ENCODE measurements at regions not wholly inside any gene's neighbourhood (a gene's known extent, or its start where the extent isn't known, plus 50 kb on each side); places are given as distances from the start of the nearest gene placed in this dataset.
A peak's percentile ranks its signal among the peaks of the same experiment; 100 is the strongest.

GRCh38 chr3:42013691-42014457 lies 52.0 kb upstream of the ULK4 start:
- H3K79me2 ChIP-seq (ENCODE audit: control insufficient read depth, insufficient read depth, low read length), result peaks cover 50% of the 10 kb centered on the region
- no peak for DNase-seq (ENCODE audit: low read depth in 2 of 2)
- TF ChIP-seq EZH2 (IDR thresholded peaks at IDR 0.05; ENCODE audit: low read length, missing control alignments) (no peak), CTCF (conservative IDR thresholded peaks at IDR 0.05 in 1 of 2, IDR thresholded peaks at IDR 0.05 in 1 of 2; ENCODE audit: low read depth in 1 of 2, low read length in 2 of 2) (no peak)
- H4K20me1 ChIP-seq (ENCODE audit: control insufficient read depth, extremely low read depth, insufficient read depth, low read length), result no peaks in the 10 kb centered on the region
- H3K36me3 ChIP-seq (ENCODE audit: control insufficient read depth, insufficient read depth, low read length), result no peaks in the 10 kb centered on the region
- H2AFZ ChIP-seq (ENCODE audit: low read length), result no peak overlapping the region
- H3K4me1 ChIP-seq (ENCODE audit: control insufficient read depth, extremely low read depth, insufficient read depth, low read length), result peaks cover 5% of the 10 kb centered on the region
- peak overlapping the region; percentile 53 to 71 (median 62) for H3K4me3 ChIP-seq (replicated peaks in 1 of 4; ENCODE audit: control extremely low read depth in 1 of 4, insufficient read depth in 1 of 4, low read depth in 3 of 4, low read length in 4 of 4)
- peak overlapping the region; percentile 87 for H3K9ac ChIP-seq (ENCODE audit: insufficient read depth, low read length)
- H3K4me2 ChIP-seq (ENCODE audit: extremely low read depth, insufficient read depth, low read length), result peak overlapping the region; percentile 68
- H3K27me3 ChIP-seq (ENCODE audit: control insufficient read depth, insufficient read depth, low read length), result no peaks in the 10 kb centered on the region
- H3K27ac ChIP-seq (ENCODE audit: insufficient read depth, low read length), result peak overlapping the region; percentile 65
- H3K9me3 ChIP-seq (ENCODE audit: control insufficient read depth, insufficient read depth, low read depth, low read length), result no peaks in the 10 kb centered on the region

GRCh38 chr3:42012935-42013690 lies 51.2 kb upstream of the ULK4 start:
- peak; percentile 54 to 61 for DNase-seq (ENCODE audit: low read depth in 2 of 2)
- Histone ChIP-seq H3K79me2 (ENCODE audit: control insufficient read depth, insufficient read depth, low read length) (peaks cover 42% of the 10 kb centered on the region), H4K20me1 (ENCODE audit: control insufficient read depth, extremely low read depth, insufficient read depth, low read length) (no peaks in the 10 kb centered on the region), H3K27me3 (ENCODE audit: control insufficient read depth, insufficient read depth, low read length) (no peaks in the 10 kb centered on the region), H3K27ac (ENCODE audit: insufficient read depth, low read length) (peak overlapping the region; percentile 61), H3K36me3 (ENCODE audit: control insufficient read depth, insufficient read depth, low read length) (no peaks in the 10 kb centered on the region), H3K9ac (ENCODE audit: insufficient read depth, low read length) (peak overlapping the region; percentile 54), H3K4me3 (replicated peaks in 1 of 4; ENCODE audit: control extremely low read depth in 1 of 4, insufficient read depth in 1 of 4, low read depth in 3 of 4, low read length in 4 of 4) (peak overlapping the region; percentile 61 to 70 (median 66)), H3K4me2 (ENCODE audit: extremely low read depth, insufficient read depth, low read length) (peak overlapping the region; percentile 85), H3K9me3 (ENCODE audit: control insufficient read depth, insufficient read depth, low read depth, low read length) (no peaks in the 10 kb centered on the region), H2AFZ (ENCODE audit: low read length) (peak overlapping the region; percentile 84), H3K4me1 (ENCODE audit: control insufficient read depth, extremely low read depth, insufficient read depth, low read length) (peaks cover 5% of the 10 kb centered on the region)
- no peak for TF ChIP-seq CTCF (conservative IDR thresholded peaks at IDR 0.05 in 1 of 2, IDR thresholded peaks at IDR 0.05 in 1 of 2; ENCODE audit: low read depth in 1 of 2, low read length in 2 of 2)
- TF ChIP-seq EZH2 (IDR thresholded peaks at IDR 0.05; ENCODE audit: low read length, missing control alignments), result no peak

GRCh38 chr3:42012383-42012934 lies 50.6 kb upstream of the ULK4 start:
- no peak for TF ChIP-seq CTCF (conservative IDR thresholded peaks at IDR 0.05 in 1 of 2, IDR thresholded peaks at IDR 0.05 in 1 of 2; ENCODE audit: low read depth in 1 of 2, low read length in 2 of 2)

More at GRCh38 chr3:42012383-42012934, 50.6 kb upstream of the ULK4 start:
- no peak overlapping the region for H3K9ac ChIP-seq (ENCODE audit: insufficient read depth, low read length)
- H3K79me2 ChIP-seq (ENCODE audit: control insufficient read depth, insufficient read depth, low read length), result peaks cover 36% of the 10 kb centered on the region
- DNase-seq (ENCODE audit: low read depth in 2 of 2), result no peak
- H3K9me3 ChIP-seq (ENCODE audit: control insufficient read depth, insufficient read depth, low read depth, low read length), result no peaks in the 10 kb centered on the region
- H3K36me3 ChIP-seq (ENCODE audit: control insufficient read depth, insufficient read depth, low read length), result no peaks in the 10 kb centered on the region
- peaks cover 4% of the 10 kb centered on the region for H3K4me1 ChIP-seq (ENCODE audit: control insufficient read depth, extremely low read depth, insufficient read depth, low read length)
- no peak overlapping the region for H3K27ac ChIP-seq (ENCODE audit: insufficient read depth, low read length)
- no peaks in the 10 kb centered on the region for H3K27me3 ChIP-seq (ENCODE audit: control insufficient read depth, insufficient read depth, low read length)
- no peak overlapping the region for H2AFZ ChIP-seq (ENCODE audit: low read length)
- peak overlapping the region in 2 of 4 experiments; percentile 65 to 70 for H3K4me3 ChIP-seq (replicated peaks in 1 of 4; ENCODE audit: control extremely low read depth in 1 of 4, insufficient read depth in 1 of 4, low read depth in 3 of 4, low read length in 4 of 4)
- no peak overlapping the region for H3K4me2 ChIP-seq (ENCODE audit: extremely low read depth, insufficient read depth, low read length)
- H4K20me1 ChIP-seq (ENCODE audit: control insufficient read depth, extremely low read depth, insufficient read depth, low read length), result no peaks in the 10 kb centered on the region
